ENCODE measurements at regions not wholly inside any gene's neighbourhood (a gene's known extent, or its start where the extent isn't known, plus 50 kb on each side); places are given as distances from the start of the nearest gene placed in this dataset.

GRCh38 chr2:155825876-155826275 lies 506.6 kb downstream of the NR4A2 start:
- dilution Hi-C loops (cut with HindIII; ENCODE audit: low sequenced_read_pairs, unreplicated experiment), result no loop called here
- Histone ChIP-seq H3K14ac (replicated peaks; ENCODE audit: low read depth, low read length) (no peak overlapping the region), H3K18ac (ENCODE audit: low read depth, low read length) (no peak overlapping the region), H2BK120ac (ENCODE audit: low read depth, low read length) (no peak overlapping the region), H3K4me3 (ENCODE audit: insufficient read depth, low read depth, low read length) (no peak overlapping the region), H3K56ac (ENCODE audit: extremely low read depth, insufficient read depth, low read length) (no peak overlapping the region), H3K4me1 (ENCODE audit: control insufficient read depth, insufficient read depth, low read length) (no peaks in the 10 kb centered on the region), H2AK9ac (replicated peaks; ENCODE audit: low read depth, low read length, poor library complexity) (no peak overlapping the region), H2BK20ac (ENCODE audit: low read depth, low read length) (no peak overlapping the region), H3K4me2 (ENCODE audit: low read depth, low read length) (no peak overlapping the region), H4K91ac (ENCODE audit: insufficient read depth, low read depth, low read length) (no peak overlapping the region), H3K36me3 (ENCODE audit: control insufficient read depth, insufficient read depth, low read length) (no peaks in the 10 kb centered on the region), H2BK5ac (ENCODE audit: low read depth, low read length, poor library complexity, severe bottlenecking) (no peak overlapping the region), H3K9ac (ENCODE audit: low read depth, low read length) (no peak overlapping the region), H3K27ac (ENCODE audit: insufficient read depth, low read length) (no peak overlapping the region), H4K8ac (ENCODE audit: low read depth in 2 of 2, low read length in 2 of 2) (no peak overlapping the region), H2AK5ac (ENCODE audit: low read depth, low read length) (no peak overlapping the region), H3K9me1 (ENCODE audit: insufficient read depth, low read length) (no peaks in the 10 kb centered on the region), H4K5ac (ENCODE audit: low read depth, low read length) (no peak overlapping the region), H2BK15ac (ENCODE audit: low read depth, low read length) (no peak overlapping the region), H3K27me3 (ENCODE audit: control insufficient read depth, insufficient read depth, low read length) (no peaks in the 10 kb centered on the region), H3K79me1 (ENCODE audit: low read depth in 1 of 2, low read length in 2 of 2) (no peaks in the 10 kb centered on the region), H3K9me3 (ENCODE audit: control insufficient read depth, insufficient read depth, low read length) (no peaks in the 10 kb centered on the region), H3K23ac (ENCODE audit: low read depth, low read length) (no peak overlapping the region), H3K4ac (ENCODE audit: low read depth, low read length) (no peak overlapping the region), H4K20me1 (ENCODE audit: insufficient read depth, low read length) (no peaks in the 10 kb centered on the region), H2AFZ (replicated peaks; ENCODE audit: low read length, poor library complexity) (no peak overlapping the region)
- in situ Hi-C loops (cut with MboI; ENCODE audit: low sequenced_read_pairs), result no loop called here
- no peak for TF ChIP-seq NFE2L2 (IDR thresholded peaks at IDR 0.05; ENCODE audit: low read depth, low read length)
- no peak for TF ChIP-seq USF2 (IDR thresholded peaks at IDR 0.05; ENCODE audit: low read depth, low read length)
- ATAC-seq (ENCODE audit: low read depth) (no peak), DNase-seq (no peak)
- WGBS, 2 experiments (ENCODE audit: extremely low coverage in 2 of 2, insufficient read length in 1 of 2), result no CpG with 5 or more reads among the region's 2 CpGs
- BruUV-seq (replicated peaks), result no TSS peak
- CTCF ChIA-PET, result interaction anchor here (0.6 kb wide), 1 partner anchor 58 kb away, joined by 9 read pairs; no protein-coding TSS in a partner anchor
- POLR2A ChIA-PET (ENCODE audit: unreplicated experiment), result no interaction called here
- intact Hi-C loops (cut with micrococcal nuclease), result no loop called here

Measured in IMR-90 (cell line).